Sigmoid colon (tissue), 4 donors: ENCODE measurements at regions not wholly inside any gene's neighbourhood (a gene's known extent, or its start where the extent isn't known, plus 50 kb on each side); places are given as distances from the start of the nearest gene placed in this dataset.

Experiments
- CTCF ChIP-seq, 4 experiments: fragments of 450-650 bp in 3 of 4; fragments of 200-600 bp in 1 of 4; IDR thresholded peaks; one replicate each; pipeline ENCODE4 v1.5.1; 2016 to 2019; ENCODE audit warnings: antibody characterized with exemption in 4 of 4, mild to moderate bottlenecking in 3 of 4, moderate library complexity in 2 of 4
- EP300 ChIP-seq, 4 donors: sonication (generic); formaldehyde crosslinking; IDR thresholded peaks; one replicate each; pipeline ENCODE4 v1.6.1; 2017; ENCODE audit warnings: antibody characterized with exemption in 4 of 4

- no peak for TF ChIP-seq CTCF (IDR thresholded peaks at IDR 0.05)
- TF ChIP-seq EP300 (IDR thresholded peaks at IDR 0.05), result no peak
Measured at GRCh38 chr10:78287618-78288017, 254.0 kb downstream of the RPS24 start.
